Breast epithelium (tissue), 4 donors: ENCODE measurements at regions not wholly inside any gene's neighbourhood (a gene's known extent, or its start where the extent isn't known, plus 50 kb on each side); places are given as distances from the start of the nearest gene placed in this dataset.

Experiments used
- DNase-seq, 2 donors: peaks; one replicate each; pipeline ENCODE4 v3.0.0-alpha.2; 2019; ENCODE audit warnings: low spot score in 2 of 2
- H3K27ac ChIP-seq, 2 donors: fragments of 200-600 bp; sonication (generic) in 1 of 2; one replicate each; pipeline ENCODE4 v1.5.1; 2016 to 2019; ENCODE audit warnings: mild to moderate bottlenecking in 1 of 2
- H3K27me3 ChIP-seq, 2 donors: fragments of 200-600 bp; sonication (generic) in 1 of 2; one replicate each; pipeline versions ENCODE4 v1.5.1 to v1.6.0; 2017 to 2019; ENCODE audit warnings: control low read depth in 1 of 2, mild to moderate bottlenecking in 1 of 2
- H3K36me3 ChIP-seq: fragments of 200-600 bp; one replicate; pipeline ENCODE4 v1.5.1; 2019
- H3K4me1 ChIP-seq, 2 donors: fragments of 200-600 bp; sonication (generic); one replicate each; pipeline ENCODE4 v1.5.1; 2016 to 2019; ENCODE audit warnings: control low read depth in 1 of 2
- H3K4me3 ChIP-seq, 3 donors: fragments of 200-600 bp; sonication (generic); 1 replicate in 2 of 3; 2 replicates in 1 of 3; pipeline ENCODE4 v1.5.1; 2016 to 2019; ENCODE audit warnings: mild to moderate bottlenecking in 3 of 3, moderate library complexity in 2 of 3
- H3K9me3 ChIP-seq, 2 donors: fragments of 200-600 bp; sonication (generic) in 1 of 2; one replicate each; pipeline ENCODE4 v1.5.1; 2016 to 2019; ENCODE audit warnings: control low read depth in 1 of 2
- POLR2A ChIP-seq: fragments of 450-650 bp; IDR thresholded peaks from one replicate; pipeline ENCODE4 v1.6.1; 2016; ENCODE audit warnings: antibody characterized with exemption, mild to moderate bottlenecking, moderate library complexity
- POLR2AphosphoS5 ChIP-seq, 3 donors: sonication (generic); formaldehyde crosslinking; IDR thresholded peaks; one replicate each; pipeline ENCODE4 v1.6.1; 2017; ENCODE audit warnings: antibody characterized with exemption in 3 of 3
- intact Hi-C: fragments of 100-400 bp; cut with DNase I; formaldehyde crosslinking; loops from one replicate; pipeline ENCODE4 v1.15.1; 2023; ENCODE audit warnings: low total_unique reads
- TF ChIP-seq, protein P1 (sequence below), 3 donors: fragments of 450-650 bp; IDR thresholded peaks; one replicate each; pipeline ENCODE4 v1.5.1; 2016 to 2017; ENCODE audit warnings: antibody characterized with exemption in 3 of 3, mild to moderate bottlenecking in 3 of 3, moderate library complexity in 3 of 3

DNA sequence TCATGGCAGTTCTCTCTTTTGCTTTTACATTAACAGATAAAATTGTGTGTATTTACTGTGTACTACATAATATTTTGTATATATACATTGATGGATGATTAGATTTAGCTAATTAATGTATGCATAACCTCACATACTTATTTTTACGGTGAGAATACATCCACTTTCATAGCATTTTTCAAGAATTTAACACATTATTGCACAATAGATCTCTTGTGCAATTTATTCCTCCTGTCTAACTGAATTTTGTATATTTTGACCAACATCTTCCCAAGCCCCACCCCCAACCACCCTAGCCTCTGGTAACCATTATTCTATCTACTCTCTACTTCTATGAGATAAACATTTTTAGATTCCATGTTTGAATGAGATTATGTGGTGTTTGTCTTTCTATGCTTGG lies 194.7 kb downstream of the RBM26 start:
- TF ChIP-seq, protein P1, sequence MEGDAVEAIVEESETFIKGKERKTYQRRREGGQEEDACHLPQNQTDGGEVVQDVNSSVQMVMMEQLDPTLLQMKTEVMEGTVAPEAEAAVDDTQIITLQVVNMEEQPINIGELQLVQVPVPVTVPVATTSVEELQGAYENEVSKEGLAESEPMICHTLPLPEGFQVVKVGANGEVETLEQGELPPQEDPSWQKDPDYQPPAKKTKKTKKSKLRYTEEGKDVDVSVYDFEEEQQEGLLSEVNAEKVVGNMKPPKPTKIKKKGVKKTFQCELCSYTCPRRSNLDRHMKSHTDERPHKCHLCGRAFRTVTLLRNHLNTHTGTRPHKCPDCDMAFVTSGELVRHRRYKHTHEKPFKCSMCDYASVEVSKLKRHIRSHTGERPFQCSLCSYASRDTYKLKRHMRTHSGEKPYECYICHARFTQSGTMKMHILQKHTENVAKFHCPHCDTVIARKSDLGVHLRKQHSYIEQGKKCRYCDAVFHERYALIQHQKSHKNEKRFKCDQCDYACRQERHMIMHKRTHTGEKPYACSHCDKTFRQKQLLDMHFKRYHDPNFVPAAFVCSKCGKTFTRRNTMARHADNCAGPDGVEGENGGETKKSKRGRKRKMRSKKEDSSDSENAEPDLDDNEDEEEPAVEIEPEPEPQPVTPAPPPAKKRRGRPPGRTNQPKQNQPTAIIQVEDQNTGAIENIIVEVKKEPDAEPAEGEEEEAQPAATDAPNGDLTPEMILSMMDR (IDR thresholded peaks at IDR 0.05) = no peak
- TF ChIP-seq POLR2A = no peak
- no peak for TF ChIP-seq POLR2AphosphoS5 (IDR thresholded peaks at IDR 0.05)
- Histone ChIP-seq H3K4me3 (no peak overlapping the region), H3K36me3 (no peaks in the 10 kb centered on the region), H3K27ac (no peak overlapping the region), H3K4me1 (no peaks in the 10 kb centered on the region), H3K9me3 (no peaks in the 10 kb centered on the region), H3K27me3 (no peaks in the 10 kb centered on the region)
- intact Hi-C loops = no loop called here
- no peak for DNase-seq

DNA sequence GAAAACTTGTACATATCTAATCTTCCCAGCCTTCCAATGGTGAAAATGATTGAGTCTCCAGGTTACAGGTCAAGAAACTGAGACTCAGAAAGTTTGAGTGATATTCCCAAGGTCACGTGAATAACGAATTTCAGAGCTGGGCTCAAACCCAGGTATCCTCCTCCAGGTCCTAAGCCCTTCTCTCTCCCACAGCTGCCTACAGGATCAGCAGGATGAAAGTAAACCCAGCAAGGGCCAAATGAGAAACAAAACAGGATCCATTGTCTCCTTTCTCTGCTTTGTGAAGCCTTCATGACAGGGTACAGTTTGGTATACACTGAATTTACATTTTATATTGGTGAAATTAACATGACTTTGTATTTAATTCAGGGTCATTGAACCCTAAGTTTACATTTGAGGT lies 208.1 kb downstream of the RBM26 start:
- Histone ChIP-seq H3K36me3 (no peaks in the 10 kb centered on the region), H3K4me3 (no peak overlapping the region), H3K4me1 (no peaks in the 10 kb centered on the region), H3K27ac (no peak overlapping the region), H3K27me3 (no peaks in the 10 kb centered on the region), H3K9me3 (no peaks in the 10 kb centered on the region)
- intact Hi-C loops = no loop called here
- TF ChIP-seq POLR2A (no peak), POLR2AphosphoS5 (IDR thresholded peaks at IDR 0.05) (no peak)
- TF ChIP-seq, protein P1 (IDR thresholded peaks at IDR 0.05) = no peak
- no peak for DNase-seq

DNA sequence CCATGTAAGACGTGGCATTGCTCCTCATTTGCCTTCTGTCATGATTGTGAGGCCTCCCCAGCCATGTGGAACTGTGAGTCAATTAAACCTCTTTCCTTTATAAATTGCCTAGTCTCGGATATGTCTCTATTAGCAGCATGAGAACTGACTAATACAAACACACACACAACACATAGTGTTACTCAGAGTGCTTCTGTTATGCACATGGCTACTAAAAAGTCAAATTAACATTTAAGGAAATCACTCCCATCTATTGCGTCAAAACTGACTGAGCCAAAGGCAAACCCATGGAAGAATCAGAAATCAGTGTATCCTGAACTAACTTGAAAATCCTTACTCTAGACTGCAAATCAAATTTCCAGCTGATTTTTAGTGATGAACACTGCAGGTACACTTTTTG lies 209.2 kb downstream of the RBM26 start:
- intact Hi-C loops = no loop called here
- Histone ChIP-seq H3K27ac (no peak overlapping the region), H3K4me1 (no peaks in the 10 kb centered on the region), H3K4me3 (no peak overlapping the region), H3K9me3 (no peaks in the 10 kb centered on the region), H3K36me3 (no peaks in the 10 kb centered on the region), H3K27me3 (no peaks in the 10 kb centered on the region)
- TF ChIP-seq POLR2A (no peak), POLR2AphosphoS5 (IDR thresholded peaks at IDR 0.05) (no peak)
- TF ChIP-seq, protein P1 (IDR thresholded peaks at IDR 0.05) = no peak
- DNase-seq = no peak

DNA sequence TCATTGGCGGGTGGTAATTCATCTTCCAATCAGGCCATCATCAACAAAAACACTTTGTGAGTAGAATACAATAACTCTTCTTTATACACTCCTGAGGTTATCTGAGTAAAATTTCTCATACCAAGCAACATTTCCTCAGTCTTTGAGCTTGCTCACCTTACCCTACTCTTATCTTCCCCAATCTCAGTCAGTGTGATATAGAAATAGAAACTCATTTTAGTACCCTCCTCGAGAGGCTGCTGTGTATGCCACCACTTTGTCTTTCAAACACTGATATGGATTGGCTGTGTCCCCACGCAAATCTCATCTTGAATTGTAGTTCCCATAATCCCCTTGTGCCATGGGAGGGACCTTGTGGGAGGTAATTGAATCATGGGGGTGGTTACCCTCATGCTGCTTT lies 209.7 kb downstream of the RBM26 start:
- Histone ChIP-seq H3K27ac (no peak overlapping the region), H3K9me3 (no peaks in the 10 kb centered on the region), H3K4me1 (no peaks in the 10 kb centered on the region), H3K4me3 (no peak overlapping the region), H3K36me3 (no peaks in the 10 kb centered on the region), H3K27me3 (no peaks in the 10 kb centered on the region)
- TF ChIP-seq, protein P1 (IDR thresholded peaks at IDR 0.05) = no peak
- TF ChIP-seq POLR2A (no peak), POLR2AphosphoS5 (IDR thresholded peaks at IDR 0.05) (no peak)
- intact Hi-C loops = no loop called here
- DNase-seq = no peak

DNA sequence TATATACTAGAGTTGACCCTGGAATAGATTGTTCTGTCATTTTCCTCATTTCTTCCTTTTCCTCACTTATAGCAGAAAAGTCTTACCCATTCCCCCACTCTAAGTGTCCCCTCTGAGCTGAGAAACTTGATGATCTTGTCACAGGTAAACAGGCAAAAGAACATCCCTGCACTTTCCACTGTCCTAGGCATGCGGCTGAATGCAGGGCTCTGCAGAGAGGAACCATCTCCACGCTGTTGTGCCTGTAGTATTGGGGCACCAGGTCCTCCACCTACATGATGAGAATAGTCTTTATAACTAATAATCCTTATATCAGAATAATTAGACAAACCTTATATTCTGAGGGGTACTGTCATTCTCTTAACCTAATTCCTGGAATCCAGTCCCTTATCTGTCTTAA lies 211.3 kb downstream of the RBM26 start:
- Histone ChIP-seq H3K27me3 (no peaks in the 10 kb centered on the region), H3K36me3 (no peaks in the 10 kb centered on the region), H3K27ac (no peak overlapping the region), H3K4me1 (no peaks in the 10 kb centered on the region), H3K4me3 (no peak overlapping the region), H3K9me3 (no peaks in the 10 kb centered on the region)
- DNase-seq = no peak
- TF ChIP-seq POLR2AphosphoS5 (IDR thresholded peaks at IDR 0.05) (no peak), POLR2A (no peak)
- TF ChIP-seq, protein P1 (IDR thresholded peaks at IDR 0.05) = no peak
- intact Hi-C loops = no loop called here
